HG03442 (cell line): ENCODE measurements at regions not wholly inside any gene's neighbourhood (a gene's known extent, or its start where the extent isn't known, plus 50 kb on each side); places are given as distances from the start of the nearest gene placed in this dataset.

Experiments
- ATAC-seq: cut with Tn5 transposase; IDR thresholded peaks from one replicate; pipeline ENCODE4 v1.9.1; 2021; ENCODE audit warnings: mild to moderate bottlenecking, moderate library complexity; ENCODE audit not compliant: unreplicated experiment

GRCh38 chr3:135310317-135310716 is 515.3 kb downstream of the EPHB1 start:
- peak; percentile 75 for ATAC-seq

GRCh38 chr3:135311699-135312098 is 516.6 kb downstream of the EPHB1 start:
- no peak for ATAC-seq

GRCh38 chr3:135314237-135314636 is 519.2 kb downstream of the EPHB1 start:
- ATAC-seq: no peak

GRCh38 chr3:135324301-135324700 is 529.2 kb downstream of the EPHB1 start:
- ATAC-seq: no peak

GRCh38 chr3:135325096-135325495 is 530.0 kb downstream of the EPHB1 start:
- no peak for ATAC-seq

- ATAC-seq: no peak
These were observed 530.7 kb downstream of the EPHB1 start for GRCh38 chr3:135325726-135326235.

- no peak for ATAC-seq
These were observed 531.8 kb downstream of the EPHB1 start for GRCh38 chr3:135326851-135327250.

GRCh38 chr3:135328036-135328435 is 533.0 kb downstream of the EPHB1 start:
- no peak for ATAC-seq

- ATAC-seq: no peak
These were observed 534.4 kb downstream of the EPHB1 start for GRCh38 chr3:135329479-135329878.

GRCh38 chr3:135337192-135337591 is 542.1 kb downstream of the EPHB1 start:
- no peak for ATAC-seq

GRCh38 chr3:135348690-135349089 is 553.6 kb downstream of the EPHB1 start:
- no peak for ATAC-seq

- ATAC-seq: no peak
These were observed 554.3 kb downstream of the EPHB1 start for GRCh38 chr3:135349254-135349948.

GRCh38 chr3:135352213-135352612 is 557.2 kb downstream of the EPHB1 start:
- ATAC-seq: no peak

GRCh38 chr3:135362889-135363288 is 567.8 kb downstream of the EPHB1 start:
- ATAC-seq: no peak

GRCh38 chr3:135364676-135365075 is 569.6 kb downstream of the EPHB1 start:
- no peak for ATAC-seq

- ATAC-seq: no peak
These were observed 571.8 kb downstream of the EPHB1 start for GRCh38 chr3:135366816-135367215.

- no peak for ATAC-seq
These were observed 573.3 kb downstream of the EPHB1 start for GRCh38 chr3:135368316-135368715.

- ATAC-seq: no peak
These were observed 573.7 kb downstream of the EPHB1 start for GRCh38 chr3:135368781-135369180.

GRCh38 chr3:135374571-135374970 is 579.5 kb downstream of the EPHB1 start:
- no peak for ATAC-seq

GRCh38 chr3:135382188-135382587 is 583.3 kb upstream of the PPP2R3A start:
- no peak for ATAC-seq

GRCh38 chr3:135382621-135383020 is 582.9 kb upstream of the PPP2R3A start:
- no peak for ATAC-seq

GRCh38 chr3:135383301-135383700 is 582.2 kb upstream of the PPP2R3A start:
- no peak for ATAC-seq

- no peak for ATAC-seq
These were observed 573.4 kb upstream of the PPP2R3A start for GRCh38 chr3:135392151-135392550.
